ENCODE measurements at regions not wholly inside any gene's neighbourhood (a gene's known extent, or its start where the extent isn't known, plus 50 kb on each side); places are given as distances from the start of the nearest gene placed in this dataset.

DNA sequence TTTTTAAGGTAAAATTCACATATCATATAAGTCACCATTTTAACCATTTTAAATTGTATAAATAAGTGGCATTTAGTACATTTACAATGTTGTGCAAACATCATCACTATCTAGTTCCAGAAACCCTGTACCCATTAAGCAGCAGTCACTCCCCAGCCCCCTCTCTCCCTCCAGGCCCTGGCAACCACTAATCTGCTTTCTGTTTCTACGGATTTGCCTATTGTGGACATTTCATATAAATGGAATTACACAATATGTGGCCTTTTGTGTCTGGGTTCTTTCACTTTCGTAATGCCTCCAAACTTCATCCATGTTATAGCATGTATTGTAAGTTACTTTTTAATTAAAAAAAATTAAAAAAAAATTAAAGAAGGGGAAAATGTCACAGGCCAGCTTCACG lies 58.0 kb upstream of the RAB3GAP2 start:
- H3K9me2 ChIP-seq (replicated peaks; ENCODE audit: control insufficient read depth, low read length) = no peaks in the 10 kb centered on the region
- no peaks in the 10 kb centered on the region for H3K4me1 ChIP-seq (ENCODE audit: control insufficient read depth, low read length)
- no peaks in the 10 kb centered on the region for H4K20me1 ChIP-seq (ENCODE audit: control insufficient read depth, insufficient read depth, low read depth, low read length)
- H3K36me3 ChIP-seq (ENCODE audit: control insufficient read depth, low read length) = no peaks in the 10 kb centered on the region
- TF ChIP-seq, protein P1, sequence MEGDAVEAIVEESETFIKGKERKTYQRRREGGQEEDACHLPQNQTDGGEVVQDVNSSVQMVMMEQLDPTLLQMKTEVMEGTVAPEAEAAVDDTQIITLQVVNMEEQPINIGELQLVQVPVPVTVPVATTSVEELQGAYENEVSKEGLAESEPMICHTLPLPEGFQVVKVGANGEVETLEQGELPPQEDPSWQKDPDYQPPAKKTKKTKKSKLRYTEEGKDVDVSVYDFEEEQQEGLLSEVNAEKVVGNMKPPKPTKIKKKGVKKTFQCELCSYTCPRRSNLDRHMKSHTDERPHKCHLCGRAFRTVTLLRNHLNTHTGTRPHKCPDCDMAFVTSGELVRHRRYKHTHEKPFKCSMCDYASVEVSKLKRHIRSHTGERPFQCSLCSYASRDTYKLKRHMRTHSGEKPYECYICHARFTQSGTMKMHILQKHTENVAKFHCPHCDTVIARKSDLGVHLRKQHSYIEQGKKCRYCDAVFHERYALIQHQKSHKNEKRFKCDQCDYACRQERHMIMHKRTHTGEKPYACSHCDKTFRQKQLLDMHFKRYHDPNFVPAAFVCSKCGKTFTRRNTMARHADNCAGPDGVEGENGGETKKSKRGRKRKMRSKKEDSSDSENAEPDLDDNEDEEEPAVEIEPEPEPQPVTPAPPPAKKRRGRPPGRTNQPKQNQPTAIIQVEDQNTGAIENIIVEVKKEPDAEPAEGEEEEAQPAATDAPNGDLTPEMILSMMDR (IDR thresholded peaks at IDR 0.05; ENCODE audit: low read depth, low read length, poor library complexity, severe bottlenecking) = no peak
- no peak for TF ChIP-seq EZH2phosphoT487 (IDR thresholded peaks at IDR 0.05; ENCODE audit: borderline replicate concordance, low read length)
- H3K4me3 ChIP-seq (ENCODE audit: low read length) = no peak overlapping the region
- H3K79me2 ChIP-seq (ENCODE audit: control insufficient read depth, low read length) = no peaks in the 10 kb centered on the region
- no peaks in the 10 kb centered on the region for H3K9me3 ChIP-seq (ENCODE audit: control insufficient read depth, insufficient read depth, low read length)
- H3K27me3 ChIP-seq (ENCODE audit: control insufficient read depth, low read length) = no peaks in the 10 kb centered on the region
- H3K27ac ChIP-seq (ENCODE audit: low read depth, low read length) = no peak overlapping the region
- no peak overlapping the region for H3K4me2 ChIP-seq (ENCODE audit: low read length)
- no peaks in the 10 kb centered on the region for H3F3A ChIP-seq (ENCODE audit: control insufficient read depth, insufficient read depth)

DNA sequence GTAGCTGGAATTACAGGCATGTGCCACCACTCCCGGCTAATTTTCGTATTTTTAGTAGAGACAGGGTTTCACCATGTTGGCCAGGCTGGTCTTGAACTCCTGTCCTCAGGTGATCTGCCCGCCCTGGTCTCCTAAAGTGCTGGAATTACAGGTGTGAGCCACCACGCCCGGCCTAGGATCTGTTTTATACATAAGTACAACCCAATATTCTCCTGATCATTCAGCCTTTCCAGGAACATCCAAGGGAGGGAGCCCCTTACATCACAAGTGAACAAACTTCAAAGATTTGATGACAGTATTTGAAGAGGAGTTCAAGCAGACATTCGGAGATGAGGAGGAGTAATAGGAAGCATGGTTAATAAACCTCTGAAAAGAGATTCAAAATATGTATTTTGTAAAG lies 54.9 kb upstream of the RAB3GAP2 start:
- TF ChIP-seq EZH2phosphoT487 (IDR thresholded peaks at IDR 0.05; ENCODE audit: borderline replicate concordance, low read length) = no peak
- TF ChIP-seq, protein P1 (IDR thresholded peaks at IDR 0.05; ENCODE audit: low read depth, low read length, poor library complexity, severe bottlenecking) = no peak
- H3K4me1 ChIP-seq (ENCODE audit: control insufficient read depth, low read length) = no peaks in the 10 kb centered on the region
- no peaks in the 10 kb centered on the region for H3K27me3 ChIP-seq (ENCODE audit: control insufficient read depth, low read length)
- H3K36me3 ChIP-seq (ENCODE audit: control insufficient read depth, low read length) = no peaks in the 10 kb centered on the region
- no peaks in the 10 kb centered on the region for H3F3A ChIP-seq (ENCODE audit: control insufficient read depth, insufficient read depth)
- H3K9me3 ChIP-seq (ENCODE audit: control insufficient read depth, insufficient read depth, low read length) = no peaks in the 10 kb centered on the region
- H4K20me1 ChIP-seq (ENCODE audit: control insufficient read depth, insufficient read depth, low read depth, low read length) = no peaks in the 10 kb centered on the region
- H3K79me2 ChIP-seq (ENCODE audit: control insufficient read depth, low read length) = no peaks in the 10 kb centered on the region
- no peak overlapping the region for H3K4me2 ChIP-seq (ENCODE audit: low read length)
- H3K27ac ChIP-seq (ENCODE audit: low read depth, low read length) = no peak overlapping the region
- H3K9me2 ChIP-seq (replicated peaks; ENCODE audit: control insufficient read depth, low read length) = no peaks in the 10 kb centered on the region
- H3K4me3 ChIP-seq (ENCODE audit: low read length) = no peak overlapping the region

DNA sequence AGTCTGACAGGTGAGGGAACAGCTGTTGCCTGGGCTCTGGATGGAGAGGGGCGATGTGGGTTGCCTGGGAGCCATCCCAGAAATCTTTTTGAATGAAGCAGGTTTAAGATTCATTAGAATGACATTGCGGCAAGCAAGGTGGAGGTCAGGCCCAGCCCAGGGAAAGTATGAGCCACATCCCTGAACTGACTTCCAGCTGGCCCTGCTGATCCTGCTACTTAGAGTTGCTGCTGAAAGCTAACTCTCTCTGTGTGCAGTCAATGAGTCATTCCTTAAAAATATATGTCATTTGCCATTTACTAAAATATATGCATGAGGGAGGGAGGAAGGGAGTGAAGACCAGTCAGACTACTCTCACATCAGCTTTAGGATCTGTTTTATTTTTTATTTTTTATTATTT lies 54.3 kb upstream of the RAB3GAP2 start:
- no peaks in the 10 kb centered on the region for H3F3A ChIP-seq (ENCODE audit: control insufficient read depth, insufficient read depth)
- no peaks in the 10 kb centered on the region for H3K9me2 ChIP-seq (replicated peaks; ENCODE audit: control insufficient read depth, low read length)
- no peaks in the 10 kb centered on the region for H3K36me3 ChIP-seq (ENCODE audit: control insufficient read depth, low read length)
- H3K9me3 ChIP-seq (ENCODE audit: control insufficient read depth, insufficient read depth, low read length) = no peaks in the 10 kb centered on the region
- H3K4me3 ChIP-seq (ENCODE audit: low read length) = no peak overlapping the region
- no peaks in the 10 kb centered on the region for H3K4me1 ChIP-seq (ENCODE audit: control insufficient read depth, low read length)
- H3K27me3 ChIP-seq (ENCODE audit: control insufficient read depth, low read length) = no peaks in the 10 kb centered on the region
- TF ChIP-seq, protein P1 (IDR thresholded peaks at IDR 0.05; ENCODE audit: low read depth, low read length, poor library complexity, severe bottlenecking) = no peak
- TF ChIP-seq EZH2phosphoT487 (IDR thresholded peaks at IDR 0.05; ENCODE audit: borderline replicate concordance, low read length) = no peak
- no peak overlapping the region for H3K4me2 ChIP-seq (ENCODE audit: low read length)
- H4K20me1 ChIP-seq (ENCODE audit: control insufficient read depth, insufficient read depth, low read depth, low read length) = no peaks in the 10 kb centered on the region
- no peak overlapping the region for H3K27ac ChIP-seq (ENCODE audit: low read depth, low read length)
- H3K79me2 ChIP-seq (ENCODE audit: control insufficient read depth, low read length) = no peaks in the 10 kb centered on the region

Data from DOHH2 (cell line).